Esophagus squamous epithelium (tissue), 4 donors: ENCODE measurements at regions not wholly inside any gene's neighbourhood (a gene's known extent, or its start where the extent isn't known, plus 50 kb on each side); places are given as distances from the start of the nearest gene placed in this dataset.

Source experiments
- CTCF ChIP-seq, 6 experiments: fragments of 450-650 bp in 4 of 6; fragments of 200-600 bp in 2 of 6; sonication (generic) in 2 of 6; IDR thresholded peaks; one replicate each; pipeline ENCODE4 v1.5.1; 2016 to 2019; ENCODE audit warnings: antibody characterized with exemption in 6 of 6, mild to moderate bottlenecking in 4 of 6, moderate library complexity in 4 of 6
- POLR2A ChIP-seq, 4 donors: fragments of 450-650 bp; IDR thresholded peaks; one replicate each; pipeline ENCODE4 v1.6.1; 2017; ENCODE audit warnings: antibody characterized with exemption in 4 of 4, mild to moderate bottlenecking in 4 of 4, moderate library complexity in 3 of 4

GRCh38 chr1:73868810-73869336 is 329.1 kb downstream of the LRRIQ3 start:
- no peak for TF ChIP-seq POLR2A (IDR thresholded peaks at IDR 0.05)
- no peak for TF ChIP-seq CTCF (IDR thresholded peaks at IDR 0.05)
